HEK293T (cell line): ENCODE measurements at regions not wholly inside any gene's neighbourhood (a gene's known extent, or its start where the extent isn't known, plus 50 kb on each side); places are given as distances from the start of the nearest gene placed in this dataset.

Source experiments
- ARNT ChIP-seq: fragments of 450-650 bp; IDR thresholded peaks from 2 replicates; pipeline ENCODE4 v1.6.1; 2017; ENCODE audit warnings: mild to moderate bottlenecking
- BHLHE40 ChIP-seq: fragments of 450-650 bp; IDR thresholded peaks from 2 replicates; pipeline ENCODE4 v1.6.1; 2016; ENCODE audit warnings: mild to moderate bottlenecking, moderate library complexity, borderline replicate concordance
- FOXM1 ChIP-seq: fragments of 450-650 bp; IDR thresholded peaks from 2 replicates; pipeline ENCODE4 v1.6.1; 2017; ENCODE audit warnings: mild to moderate bottlenecking, borderline replicate concordance
- HDGF ChIP-seq: fragments of 450-650 bp; IDR thresholded peaks from 2 replicates; pipeline ENCODE4 v1.6.1; 2017; ENCODE audit warnings: antibody characterized with exemption, borderline replicate concordance
- NFRKB ChIP-seq: fragments of 450-650 bp; IDR thresholded peaks from 2 replicates; pipeline ENCODE4 v1.6.1; 2016; ENCODE audit warnings: mild to moderate bottlenecking, moderate library complexity
- PKNOX1 ChIP-seq: fragments of 450-650 bp; IDR thresholded peaks from 2 replicates; pipeline ENCODE4 v1.6.1; 2016
- SUZ12 ChIP-seq: fragments of 450-650 bp; IDR thresholded peaks from 2 replicates; pipeline ENCODE4 v1.6.1; 2016; ENCODE audit warnings: mild to moderate bottlenecking
- TARDBP ChIP-seq: fragments of 450-650 bp; IDR thresholded peaks from 2 replicates; pipeline ENCODE4 v1.6.1; 2016
- ZNF384 ChIP-seq: fragments of 450-650 bp; IDR thresholded peaks from 2 replicates; pipeline ENCODE4 v1.6.1; 2016

- TF ChIP-seq ARNT: no peak
- no peak for TF ChIP-seq FOXM1
- no peak for TF ChIP-seq TARDBP
- TF ChIP-seq SUZ12: no peak
- TF ChIP-seq HDGF: no peak
- no peak for TF ChIP-seq PKNOX1
- TF ChIP-seq ZNF384: no peak
- TF ChIP-seq NFRKB: no peak
- no peak for TF ChIP-seq BHLHE40
Observed at GRCh38 chr5:74491586-74491985, 148.9 kb downstream of the ENC1 start.
